DMS 273 (cell line): ENCODE measurements at regions not wholly inside any gene's neighbourhood (a gene's known extent, or its start where the extent isn't known, plus 50 kb on each side); places are given as distances from the start of the nearest gene placed in this dataset.

Experiments
- DNase-seq: peaks from one replicate; lab custom pipeline; 2025; ENCODE audit not compliant: unreplicated experiment; lab: John Stamatoyannopoulos, UW

- peak; percentile 35 for DNase-seq
These were observed 79.5 kb upstream of the PREP start for GRCh38 chr6:105482227-105482844.

GRCh38 chr6:105476978-105477377 is 74.1 kb upstream of the PREP start:
- no peak for DNase-seq

GRCh38 chr6:105474234-105474633 is 71.4 kb upstream of the PREP start:
- DNase-seq = no peak

GRCh38 chr6:105469946-105470345 is 67.1 kb upstream of the PREP start:
- no peak for DNase-seq

GRCh38 chr6:105468850-105469249 is 66.0 kb upstream of the PREP start:
- DNase-seq = no peak

GRCh38 chr6:105460860-105461259 is 58.0 kb upstream of the PREP start:
- no peak for DNase-seq

GRCh38 chr6:105459864-105460263 is 57.0 kb upstream of the PREP start:
- no peak for DNase-seq

- no peak for DNase-seq
These were observed 56.2 kb upstream of the PREP start for GRCh38 chr6:105459049-105459448.

- no peak for DNase-seq
These were observed 55.7 kb upstream of the PREP start for GRCh38 chr6:105458551-105458950.

- no peak for DNase-seq
These were observed 55.2 kb upstream of the PREP start for GRCh38 chr6:105458084-105458483.

- no peak for DNase-seq
These were observed 51.1 kb upstream of the PREP start for GRCh38 chr6:105453968-105454367.

- no peak for DNase-seq
These were observed 50.3 kb upstream of the PREP start for GRCh38 chr6:105452924-105453756.
